ENCODE measurements at regions not wholly inside any gene's neighbourhood (a gene's known extent, or its start where the extent isn't known, plus 50 kb on each side); places are given as distances from the start of the nearest gene placed in this dataset.

GRCh38 chr7:15862016-15862780 lies 175.7 kb upstream of the MEOX2 start:
- TF ChIP-seq CTCF (IDR thresholded peaks at IDR 0.05; ENCODE audit: low read length) (no peak), EZH2phosphoT487 (IDR thresholded peaks at IDR 0.05; ENCODE audit: low read length) (no peak), EZH2 (optimal IDR thresholded peaks at IDR 0.05; ENCODE audit: low read depth, low read length) (no peak)

Data from MM.1S (cell line).